GM12872 (cell line): ENCODE measurements at regions not wholly inside any gene's neighbourhood (a gene's known extent, or its start where the extent isn't known, plus 50 kb on each side); places are given as distances from the start of the nearest gene placed in this dataset.

Source experiments
- CTCF ChIP-seq: IDR thresholded peaks from 3 replicates; pipeline ENCODE4 v1.5.1; 2011; ENCODE audit warnings: low read depth, mild to moderate bottlenecking, low read length, moderate library complexity; ENCODE audit not compliant: insufficient read depth

- no peak for TF ChIP-seq CTCF
These were observed 289.4 kb upstream of the EEF2KMT start for GRCh38 chr16:5386989-5387388.

- no peak for TF ChIP-seq CTCF
These were observed 288.2 kb upstream of the EEF2KMT start for GRCh38 chr16:5385811-5386210.

DNA sequence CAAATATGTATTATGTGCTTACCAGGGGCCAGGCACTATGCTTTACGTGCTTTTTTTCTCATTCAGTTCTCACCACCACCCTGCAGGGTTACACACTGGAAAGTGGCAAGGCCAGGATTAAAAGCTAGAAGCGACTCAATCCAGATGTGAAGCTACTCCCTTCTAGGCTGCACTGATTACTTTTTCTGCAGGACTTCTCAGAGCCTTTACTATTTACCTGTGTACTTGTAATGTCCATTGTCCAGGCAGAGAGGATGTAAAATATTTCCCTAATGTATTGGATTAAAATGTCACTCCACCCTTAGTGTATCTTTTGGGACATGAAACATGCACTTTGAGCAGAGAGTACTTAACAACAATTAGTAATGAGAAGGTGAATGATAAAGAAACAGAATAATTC, 287.5 kb upstream of the EEF2KMT start:
- no peak for TF ChIP-seq CTCF

DNA sequence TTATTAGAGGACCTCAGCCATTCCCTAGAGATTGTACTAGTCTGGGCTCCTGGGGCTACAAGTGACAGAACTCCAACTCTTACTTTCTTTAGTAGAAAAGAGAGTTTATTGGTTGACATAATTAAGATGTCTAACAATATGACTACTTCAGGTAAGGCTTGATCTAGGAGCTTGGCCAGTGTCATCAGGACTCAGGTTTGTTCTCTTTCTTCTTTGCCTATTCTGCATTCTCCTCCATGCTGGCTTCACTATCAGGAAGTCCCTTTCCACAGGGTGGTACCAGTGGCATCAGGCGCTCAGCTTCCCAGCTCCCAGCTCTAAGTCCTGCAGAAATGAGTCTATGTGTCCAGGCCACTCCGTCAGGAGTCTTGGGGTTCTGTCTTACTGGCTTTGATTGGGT, 286.1 kb upstream of the EEF2KMT start:
- no peak for TF ChIP-seq CTCF

- TF ChIP-seq CTCF: no peak
These were observed 284.9 kb upstream of the EEF2KMT start for GRCh38 chr16:5382484-5382883.

DNA sequence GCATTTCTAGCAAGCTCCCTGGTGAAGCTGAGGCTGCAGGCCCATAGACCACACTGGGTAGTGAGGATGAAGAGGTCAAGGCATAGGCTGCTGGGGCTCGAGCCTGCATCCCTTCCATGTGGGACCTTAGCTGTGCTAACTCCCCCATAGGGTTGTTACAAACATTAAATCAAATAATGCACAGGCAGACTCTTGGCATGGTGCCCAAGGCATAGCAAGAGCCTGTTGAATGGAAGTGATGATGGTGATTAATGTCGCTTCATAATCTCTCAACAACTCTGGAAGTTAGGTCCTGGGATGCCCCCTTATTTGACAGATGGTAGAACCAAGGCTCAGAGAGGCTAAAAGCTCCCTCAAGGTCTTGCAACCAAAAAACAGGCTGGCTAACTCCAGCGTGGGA, 283.9 kb upstream of the EEF2KMT start:
- no peak for TF ChIP-seq CTCF

DNA sequence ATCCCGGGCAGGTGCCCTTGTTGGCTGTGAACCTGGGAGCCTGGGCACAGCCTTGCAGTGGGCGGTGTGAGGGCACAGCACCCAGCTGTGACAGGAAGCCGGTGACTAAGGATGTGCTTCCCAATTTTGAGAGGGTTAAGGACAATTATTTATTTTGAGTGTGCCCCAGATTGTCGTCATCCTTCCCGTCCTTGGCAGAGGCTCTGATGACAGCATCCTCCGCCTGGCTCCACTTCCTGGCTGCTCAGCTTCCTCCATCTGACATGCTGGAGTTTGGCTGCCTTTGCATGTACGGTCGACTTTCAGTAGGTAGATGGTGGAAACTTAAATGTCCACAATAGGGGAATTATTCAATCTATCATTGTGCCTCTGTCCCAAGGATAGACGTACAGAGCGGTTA, 282.4 kb upstream of the EEF2KMT start:
- no peak for TF ChIP-seq CTCF

DNA sequence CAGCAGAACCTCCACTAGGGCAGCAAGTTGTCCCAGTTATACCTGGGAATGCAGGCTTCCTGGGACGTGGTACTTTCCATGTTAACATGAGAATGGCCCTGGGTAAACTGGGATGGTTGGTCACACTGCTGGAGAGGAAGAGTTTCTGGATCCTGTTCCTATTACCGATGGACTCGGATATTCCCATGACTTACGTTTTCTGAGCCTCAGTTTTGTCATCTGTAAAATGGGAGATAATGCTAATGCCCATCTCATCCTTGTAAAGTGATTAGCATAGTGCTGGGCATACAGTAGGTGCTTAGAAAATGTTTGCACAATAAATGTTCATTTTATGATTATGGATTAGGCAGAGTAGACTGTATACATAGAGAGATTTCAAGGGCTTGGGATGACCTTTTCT, 280.9 kb upstream of the EEF2KMT start:
- no peak for TF ChIP-seq CTCF
